Fibroblast of the conjunctiva (primary cell): ENCODE measurements at regions not wholly inside any gene's neighbourhood (a gene's known extent, or its start where the extent isn't known, plus 50 kb on each side); places are given as distances from the start of the nearest gene placed in this dataset.
A peak's percentile ranks its signal among the peaks of the same experiment; 100 is the strongest.
"Not testable (repeated sequence)": the region's sequence is repeated elsewhere in the genome, so short reads cannot be mapped to it uniquely, and the experiment has no call there.

Experiments
- DNase-seq: peaks from one replicate; pipeline ENCODE4 v3.0.0-alpha.2; 2010; ENCODE audit warnings: low read depth

DNA sequence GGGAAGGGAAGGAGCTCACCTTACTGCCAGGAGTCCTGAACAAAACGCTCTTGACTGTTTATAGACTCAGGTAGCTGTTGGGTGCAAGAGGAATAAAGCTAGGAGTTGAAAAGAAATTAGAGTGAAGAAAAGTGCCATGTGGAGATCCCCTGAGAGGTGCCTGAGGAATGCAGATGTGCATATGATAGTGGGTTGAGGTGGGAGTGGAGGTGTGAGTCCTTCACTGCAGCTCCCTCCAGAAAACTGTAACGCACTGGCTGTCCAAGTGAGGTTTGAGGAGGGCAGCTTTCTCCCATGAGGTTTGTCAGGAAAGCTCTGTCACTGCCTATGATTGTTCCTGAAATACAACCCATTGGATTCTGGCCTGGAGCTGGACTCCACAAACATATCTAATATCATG, 904.8 kb upstream of the POT1 start:
- DNase-seq, result no peak

- no peak for DNase-seq
Observed at GRCh38 chr7:125833839-125834238, 904.2 kb upstream of the POT1 start.

DNA sequence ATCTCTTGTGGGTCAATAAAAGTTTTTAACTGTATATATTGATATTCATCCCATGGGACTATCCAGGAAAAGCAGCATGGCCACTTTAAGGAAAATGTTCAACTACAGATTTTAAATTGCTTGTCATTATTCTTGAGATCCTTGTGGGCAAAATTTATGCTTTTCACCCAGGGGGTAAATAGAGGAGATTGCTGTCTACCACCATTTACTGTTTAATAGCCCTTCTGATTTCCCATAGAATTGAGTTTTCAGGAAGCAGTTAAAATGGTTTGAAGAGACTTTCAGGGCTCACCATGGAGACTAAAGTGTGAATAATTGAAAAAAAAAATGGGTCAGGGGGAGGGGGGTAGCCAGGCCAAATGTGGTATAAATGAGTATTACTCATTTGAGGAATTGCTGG, 901.1 kb upstream of the POT1 start:
- DNase-seq, result no peak

DNA sequence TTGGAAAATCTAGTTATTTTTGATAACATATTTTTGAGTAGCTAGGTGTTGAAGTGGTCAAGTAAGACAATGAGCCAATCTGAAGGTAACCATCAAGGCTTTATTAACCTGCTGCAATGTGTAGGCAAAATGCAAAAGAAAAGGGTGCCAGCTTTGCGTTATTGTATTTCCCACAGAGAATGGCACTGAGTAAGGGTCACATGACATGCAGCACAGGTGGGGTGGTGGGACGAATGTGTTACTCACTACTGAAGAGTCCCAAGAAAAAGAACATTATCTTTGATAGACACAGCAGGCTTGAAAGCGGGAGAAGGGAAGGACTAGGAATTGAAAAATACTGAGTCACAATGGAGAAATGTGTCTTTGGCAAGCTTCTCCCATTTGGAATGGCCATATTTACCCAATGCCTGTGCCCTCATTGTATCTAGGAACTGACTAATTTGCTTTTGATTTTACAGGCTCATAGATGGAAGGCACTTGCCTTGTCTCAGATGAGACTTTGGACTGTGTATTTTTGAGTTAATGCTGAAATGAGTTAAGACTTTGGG, 898.6 kb upstream of the POT1 start:
- no peak for DNase-seq

- DNase-seq, result no peak
Observed at GRCh38 chr7:125823538-125823937, 893.9 kb upstream of the POT1 start.

DNA sequence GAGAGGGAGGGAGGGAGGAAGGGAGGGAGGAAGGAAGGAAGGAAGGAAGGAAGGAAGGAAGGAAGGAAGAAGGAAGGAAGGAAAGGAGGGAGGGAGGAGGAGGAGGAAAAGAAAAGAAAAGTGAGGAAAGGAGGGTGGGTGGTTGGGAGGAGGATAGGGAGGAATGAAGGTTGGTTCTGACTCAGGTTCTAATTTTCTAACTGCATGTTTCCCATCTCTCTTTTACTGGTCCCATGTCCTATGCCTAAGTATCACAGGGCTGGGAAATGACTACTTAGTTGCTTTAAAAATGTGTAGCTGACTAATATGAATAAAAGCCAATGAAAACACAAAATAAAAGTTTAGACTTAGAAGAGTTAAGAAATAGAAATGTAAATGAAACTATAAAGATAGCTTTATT, 890.9 kb upstream of the POT1 start:
- DNase-seq, result no peak

DNA sequence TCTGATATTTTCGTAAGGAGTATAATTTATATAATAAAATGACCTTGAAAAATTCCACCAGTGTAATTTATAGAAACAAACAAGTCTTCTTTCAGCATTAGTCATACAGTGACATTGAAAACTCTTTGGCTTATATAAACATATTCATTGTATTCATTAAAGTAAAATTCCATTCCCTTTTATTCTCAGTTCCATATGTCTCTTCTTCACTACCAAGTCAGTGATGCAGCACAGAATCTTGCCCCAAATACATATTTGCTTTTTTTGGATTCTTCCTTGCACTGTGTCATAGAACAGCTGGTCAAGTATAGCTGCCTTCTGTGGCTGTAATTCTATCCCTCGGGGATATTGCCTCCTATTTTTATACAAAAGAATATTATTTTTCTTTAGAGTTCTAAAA, 884.5 kb upstream of the POT1 start:
- no peak for DNase-seq

- not testable (repeated sequence) for DNase-seq
Observed at GRCh38 chr7:125806491-125806890, 876.9 kb upstream of the POT1 start.

- no peak for DNase-seq
Observed at GRCh38 chr7:125804273-125804672, 874.6 kb upstream of the POT1 start.

DNA sequence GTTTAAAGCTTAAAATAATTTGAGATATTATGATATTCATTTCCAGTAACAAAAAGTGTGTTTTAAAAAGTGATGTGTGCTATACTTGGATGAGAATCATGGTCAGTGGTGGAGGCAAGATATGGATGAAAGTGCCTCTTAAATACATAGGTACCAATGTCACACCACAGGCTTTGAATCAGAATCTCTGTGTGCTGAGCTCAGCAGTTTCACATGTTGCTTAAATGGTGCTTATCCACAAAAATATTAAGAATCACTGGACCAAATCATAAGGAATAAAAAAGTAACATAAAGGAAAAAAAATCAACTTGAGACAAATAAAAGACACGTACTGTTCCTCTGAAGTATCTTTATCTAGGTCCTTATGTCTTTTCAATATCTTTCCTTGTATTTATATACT, 850.5 kb upstream of the POT1 start:
- DNase-seq, result no peak

DNA sequence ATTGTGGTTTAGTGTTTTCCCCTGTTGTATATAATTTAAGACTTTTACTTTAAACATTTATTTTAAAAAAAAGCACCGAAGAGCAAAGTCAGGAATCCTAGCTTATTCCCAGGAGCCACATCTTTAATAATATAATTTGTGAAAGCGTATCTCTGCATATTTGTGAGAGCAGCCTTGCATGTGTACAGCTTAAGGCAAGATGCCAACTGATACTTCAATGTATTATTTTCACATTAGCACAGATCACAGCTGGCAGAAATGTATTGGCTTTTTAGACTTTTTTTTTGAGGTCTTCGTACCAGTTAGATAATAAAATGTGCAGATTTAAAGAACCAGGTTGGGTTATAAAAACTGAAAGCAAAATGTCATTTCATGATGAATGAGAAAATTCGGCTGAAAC, 845.7 kb upstream of the POT1 start:
- no peak for DNase-seq

- DNase-seq, result no peak
Observed at GRCh38 chr7:125773113-125773785, 843.6 kb upstream of the POT1 start.

- DNase-seq, result no peak
Observed at GRCh38 chr7:125747966-125748365, 818.3 kb upstream of the POT1 start.

DNA sequence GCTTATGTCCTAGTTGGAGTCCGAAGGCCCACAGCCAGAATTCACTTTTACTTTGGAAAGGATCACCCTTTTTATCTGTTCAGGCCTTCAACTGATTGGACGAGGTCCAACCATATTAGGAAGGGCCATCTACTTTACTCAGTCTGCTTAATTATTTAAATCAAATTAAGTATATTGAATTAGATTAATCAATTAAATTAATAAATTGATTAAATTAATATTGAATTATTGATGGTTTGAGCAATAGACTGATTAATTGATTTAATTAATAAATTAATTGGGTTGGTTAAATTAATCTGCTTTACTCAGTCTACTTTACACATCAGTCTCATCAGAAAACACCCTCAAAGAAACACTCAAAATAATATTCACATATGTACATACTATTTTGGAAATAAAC, 816.9 kb upstream of the POT1 start:
- DNase-seq, result no peak

DNA sequence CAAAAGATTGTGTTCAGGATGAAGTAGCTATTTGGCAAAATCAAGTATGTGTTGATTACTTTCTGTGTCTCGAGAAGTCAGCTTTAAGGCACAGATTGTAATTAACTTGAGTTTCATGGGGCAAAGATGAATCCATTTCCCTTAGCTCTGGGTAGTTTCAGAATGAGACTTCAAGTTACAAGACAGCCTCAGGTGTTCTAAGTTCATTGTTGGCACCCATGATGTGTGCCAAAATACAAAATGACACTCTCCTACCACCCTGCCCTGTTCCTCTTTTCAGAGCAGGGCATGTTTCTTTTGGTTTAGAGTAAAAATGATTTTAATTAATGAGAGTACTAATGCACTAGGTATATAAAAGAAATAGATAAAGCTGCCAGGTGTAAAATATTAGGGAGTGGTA, 797.6 kb upstream of the POT1 start:
- DNase-seq, result no peak

GRCh38 chr7:125695626-125696025, 766.0 kb upstream of the POT1 start:
- DNase-seq, result no peak

- no peak for DNase-seq
Observed at GRCh38 chr7:125683156-125683555, 753.5 kb upstream of the POT1 start.

DNA sequence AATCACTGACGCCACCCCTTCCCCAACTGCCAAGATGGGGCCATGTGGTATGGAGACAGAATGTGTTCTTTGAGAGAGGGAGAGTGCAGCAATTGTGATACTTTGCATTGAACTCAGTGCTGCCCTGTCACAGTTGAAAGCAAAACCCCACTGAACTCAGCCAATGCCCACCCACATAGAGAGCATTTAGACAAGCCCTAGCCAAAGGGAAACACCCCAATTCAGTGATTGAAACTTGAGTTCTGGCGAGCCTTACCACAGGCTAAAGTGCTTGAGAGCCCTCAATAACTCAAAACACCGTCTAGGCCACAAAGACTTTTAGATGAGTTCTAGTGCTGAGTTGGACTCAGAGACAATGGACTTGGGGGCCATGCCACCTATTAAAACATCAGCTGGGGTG, 751.9 kb upstream of the POT1 start:
- DNase-seq, result no peak

DNA sequence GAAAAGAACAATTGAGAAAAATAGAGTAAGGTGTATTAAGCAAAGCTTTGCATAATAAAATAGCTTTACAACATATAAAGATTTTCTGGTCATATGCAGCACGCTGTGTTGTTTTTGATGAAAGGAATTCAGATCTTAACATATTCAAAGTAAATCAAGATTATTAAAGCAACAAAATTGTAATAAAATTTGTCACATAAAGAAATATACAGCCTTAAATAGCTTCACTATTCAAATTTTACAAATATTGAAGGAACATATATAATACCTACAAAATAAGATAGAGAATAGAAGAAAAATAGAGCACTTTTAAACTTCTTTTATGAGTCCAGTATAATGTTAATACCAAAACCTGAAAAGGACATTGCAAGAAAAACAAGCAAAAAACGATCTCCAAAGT, 749.1 kb upstream of the POT1 start:
- DNase-seq, result no peak

DNA sequence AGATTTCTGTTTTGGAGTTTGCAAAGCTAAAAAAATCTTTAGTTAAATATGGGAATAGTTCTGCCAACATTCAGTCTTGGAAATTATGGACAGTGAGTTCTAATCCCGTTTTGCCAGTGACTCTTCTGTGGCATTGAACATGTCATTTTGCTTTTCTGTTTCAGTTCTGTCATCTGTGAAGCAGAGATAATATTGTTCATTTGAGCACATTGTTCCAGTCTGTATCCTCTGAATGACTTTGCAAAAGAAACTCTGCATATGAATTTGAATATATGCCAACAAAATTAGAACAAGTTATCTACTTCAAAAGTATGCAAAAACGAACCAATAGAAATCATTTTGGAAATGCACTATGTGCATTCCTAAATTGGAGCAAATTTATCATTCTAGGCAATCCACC, 746.0 kb upstream of the POT1 start:
- no peak for DNase-seq

- DNase-seq, result no peak
Observed at GRCh38 chr7:125675169-125675568, 745.5 kb upstream of the POT1 start.

DNA sequence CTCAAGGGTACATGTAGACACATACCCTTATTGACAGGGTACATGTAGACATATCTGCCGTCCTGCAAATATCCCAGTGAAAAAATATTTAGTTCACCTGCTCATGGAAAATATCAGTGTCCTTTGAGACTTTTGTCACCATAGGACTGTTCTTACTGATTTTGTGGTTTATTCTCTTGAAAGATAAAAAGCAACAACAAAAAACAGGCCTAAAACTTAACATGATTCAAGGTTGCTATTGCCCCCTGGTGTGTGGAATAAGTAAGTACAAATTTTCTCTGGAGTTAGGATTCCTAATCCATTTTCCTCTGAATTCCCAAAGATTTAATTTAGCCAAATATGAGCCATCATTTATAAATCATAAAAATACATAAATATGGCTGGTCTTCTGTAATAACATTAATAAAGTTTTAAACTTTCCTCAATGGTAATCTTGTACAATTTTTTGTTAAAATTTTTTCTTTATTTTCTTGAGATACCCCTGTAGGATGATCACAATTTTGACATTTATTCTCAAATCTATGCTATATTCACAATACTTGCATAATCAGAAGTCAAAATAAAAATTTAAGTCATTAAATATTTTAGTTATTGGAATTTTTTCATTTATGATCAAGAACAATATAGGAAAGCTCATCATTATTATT, 741.4 kb upstream of the POT1 start:
- DNase-seq, result peak; percentile 5

DNA sequence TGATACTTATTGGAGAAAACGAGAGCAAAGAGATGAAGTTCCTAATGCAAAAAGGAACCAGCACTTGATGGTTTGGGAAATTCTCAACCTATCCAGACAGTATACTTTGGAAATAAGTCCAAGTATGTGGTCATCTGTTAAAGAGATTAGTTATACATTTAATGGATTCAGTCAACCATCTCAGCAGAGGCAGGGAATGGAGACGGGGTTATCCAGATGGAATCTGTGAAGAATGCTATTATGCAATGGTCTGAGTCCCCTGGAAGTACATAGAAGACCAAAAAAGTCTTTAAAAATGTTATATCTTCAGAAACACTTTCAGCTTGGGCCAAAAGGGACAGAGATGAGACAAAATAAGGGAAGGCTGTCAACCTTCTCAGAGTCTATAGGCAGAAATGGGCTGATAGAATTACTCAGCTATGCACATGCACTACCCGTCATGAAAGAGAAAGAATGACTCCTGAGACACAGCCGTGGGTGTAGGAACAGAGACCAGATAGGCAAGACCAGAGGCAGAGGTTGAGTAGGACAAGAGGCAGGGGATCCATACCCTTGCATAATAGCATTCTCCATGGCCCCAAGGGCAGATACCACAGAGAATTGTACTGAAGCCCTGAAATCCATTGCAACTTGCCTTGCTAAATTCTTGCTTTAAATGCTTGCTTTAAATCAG, 738.8 kb upstream of the POT1 start:
- no peak for DNase-seq
